ENCODE measurements at regions not wholly inside any gene's neighbourhood (a gene's known extent, or its start where the extent isn't known, plus 50 kb on each side); places are given as distances from the start of the nearest gene placed in this dataset.

DNA sequence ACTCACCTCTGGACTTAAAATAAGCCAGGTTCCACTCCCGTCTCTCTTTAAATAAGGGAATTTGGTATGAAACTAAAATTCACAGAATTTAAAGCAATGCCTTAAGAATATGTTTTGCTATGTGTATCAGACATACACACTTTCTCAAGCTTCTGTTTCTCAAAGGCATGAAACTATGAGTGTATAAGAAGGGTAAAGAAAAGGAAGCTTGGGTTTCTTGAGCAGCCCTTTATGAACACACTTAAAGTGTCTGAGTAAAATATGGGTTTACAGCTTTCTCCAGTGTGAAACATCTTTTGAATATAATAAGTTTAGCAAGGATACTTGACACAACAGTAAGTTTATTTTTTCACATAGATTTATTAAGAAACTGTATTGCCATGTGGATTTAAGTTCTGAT, 370.5 kb downstream of the TMA16 start:
- H4K91ac ChIP-seq (ENCODE audit: insufficient read length, low read depth, low read length): no peak overlapping the region
- H4K8ac ChIP-seq (replicated peaks; ENCODE audit: insufficient read length, low read depth, low read length): no peak overlapping the region
- no peak overlapping the region for H3K9ac ChIP-seq (ENCODE audit: extremely low read depth, insufficient read length, low read length)
- no peak overlapping the region for H3K14ac ChIP-seq (ENCODE audit: insufficient read depth, low read length)
- no peak for DNase-seq
- Mint-ChIP-seq H3K9me3 (no peaks in the 10 kb centered on the region), H3K4me1 (no peaks in the 10 kb centered on the region), H3K4me3 (no peak overlapping the region), H3K27me3 (ENCODE audit: low read depth) (no peaks in the 10 kb centered on the region), H3K27ac (no peak overlapping the region), H3K36me3 (ENCODE audit: insufficient read depth in 1 of 3, low read depth in 3 of 3) (no peaks in the 10 kb centered on the region)
- no peak overlapping the region for H2AK5ac ChIP-seq (ENCODE audit: insufficient read length, low read length)
- no peaks in the 10 kb centered on the region for H4K20me1 ChIP-seq (ENCODE audit: control insufficient read depth, insufficient read depth, insufficient read length)
- H2BK15ac ChIP-seq (ENCODE audit: low read depth, low read length): no peak overlapping the region
- H2BK12ac ChIP-seq (ENCODE audit: insufficient read length, low read depth, low read length): no peak overlapping the region
- H3K23ac ChIP-seq (ENCODE audit: insufficient read length, low read depth, low read length): no peak overlapping the region
- H3K4me2 ChIP-seq (ENCODE audit: insufficient read depth, insufficient read length, low read length): no peak overlapping the region
- H2BK20ac ChIP-seq (ENCODE audit: low read depth, low read length, poor library complexity, severe bottlenecking): no peak overlapping the region
- H3K56ac ChIP-seq (ENCODE audit: insufficient read length, low read depth, low read length): no peak overlapping the region
- H3K27me3 ChIP-seq (ENCODE audit: insufficient read depth, low read length): no peaks in the 10 kb centered on the region
- H2BK5ac ChIP-seq (ENCODE audit: insufficient read length, low read length): no peak overlapping the region
- H3K79me1 ChIP-seq (ENCODE audit: insufficient read depth, low read depth, low read length, poor library complexity, severe bottlenecking): no peaks in the 10 kb centered on the region
- no peak overlapping the region for H3T11ph ChIP-seq (ENCODE audit: low read length)
- no peak overlapping the region for H3K4ac ChIP-seq (ENCODE audit: low read depth, low read length)
- H3K18ac ChIP-seq (ENCODE audit: insufficient read length, low read depth, low read length): no peak overlapping the region
- H3K79me2 ChIP-seq (ENCODE audit: insufficient read depth, low read length): no peaks in the 10 kb centered on the region
- H3K9me3 ChIP-seq (ENCODE audit: control insufficient read depth, low read depth, low read length): no peaks in the 10 kb centered on the region
- no peak overlapping the region for H3K27ac ChIP-seq (ENCODE audit: insufficient read length, low read depth, low read length)
- no peak overlapping the region for H2BK120ac ChIP-seq (ENCODE audit: low read depth, low read length, poor library complexity, severe bottlenecking)
- no peak overlapping the region for H2AFZ ChIP-seq (ENCODE audit: low read length)
- no peaks in the 10 kb centered on the region for H3K23me2 ChIP-seq (ENCODE audit: insufficient read length, low read depth, low read length, poor library complexity, severe bottlenecking)
- H3K4me1 ChIP-seq (ENCODE audit: insufficient read depth, low read length): no peaks in the 10 kb centered on the region
- no CpG with 5 or more reads among the region's 1 CpG for WGBS (ENCODE audit: extremely low coverage, insufficient read length, low lambda C conversion rate)
- TF ChIP-seq, protein P1, sequence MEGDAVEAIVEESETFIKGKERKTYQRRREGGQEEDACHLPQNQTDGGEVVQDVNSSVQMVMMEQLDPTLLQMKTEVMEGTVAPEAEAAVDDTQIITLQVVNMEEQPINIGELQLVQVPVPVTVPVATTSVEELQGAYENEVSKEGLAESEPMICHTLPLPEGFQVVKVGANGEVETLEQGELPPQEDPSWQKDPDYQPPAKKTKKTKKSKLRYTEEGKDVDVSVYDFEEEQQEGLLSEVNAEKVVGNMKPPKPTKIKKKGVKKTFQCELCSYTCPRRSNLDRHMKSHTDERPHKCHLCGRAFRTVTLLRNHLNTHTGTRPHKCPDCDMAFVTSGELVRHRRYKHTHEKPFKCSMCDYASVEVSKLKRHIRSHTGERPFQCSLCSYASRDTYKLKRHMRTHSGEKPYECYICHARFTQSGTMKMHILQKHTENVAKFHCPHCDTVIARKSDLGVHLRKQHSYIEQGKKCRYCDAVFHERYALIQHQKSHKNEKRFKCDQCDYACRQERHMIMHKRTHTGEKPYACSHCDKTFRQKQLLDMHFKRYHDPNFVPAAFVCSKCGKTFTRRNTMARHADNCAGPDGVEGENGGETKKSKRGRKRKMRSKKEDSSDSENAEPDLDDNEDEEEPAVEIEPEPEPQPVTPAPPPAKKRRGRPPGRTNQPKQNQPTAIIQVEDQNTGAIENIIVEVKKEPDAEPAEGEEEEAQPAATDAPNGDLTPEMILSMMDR (conservative IDR thresholded peaks at IDR 0.05): no peak
- no peak overlapping the region for H4K5ac ChIP-seq (ENCODE audit: insufficient read length, low read depth, low read length)
